Memory B cell (primary cell): ENCODE measurements at regions not wholly inside any gene's neighbourhood (a gene's known extent, or its start where the extent isn't known, plus 50 kb on each side); places are given as distances from the start of the nearest gene placed in this dataset.
"Not testable (repeated sequence)": the region's sequence is repeated elsewhere in the genome, so short reads cannot be mapped to it uniquely, and the experiment has no call there.

Source experiments
- ATAC-seq: fragments of 150-1000 bp; cut with Tn5 transposase; 2 replicates; pipeline ENCODE4 v1.10.0; 2021; ENCODE audit warnings: low read depth, mild to moderate bottlenecking, moderate library complexity
- DNase-seq, 2 donors: peaks; one replicate each; pipeline ENCODE4 v3.0.0; 2022; ENCODE audit warnings: low spot score in 2 of 2
- H3K27ac Mint-ChIP-seq: one replicate; pipeline ENCODE4 v1.8.0; 2022; ENCODE audit warnings: mild to moderate bottlenecking, moderate library complexity, mixed read lengths
- H3K27me3 Mint-ChIP-seq: one replicate; pipeline ENCODE4 v1.8.0; 2022; ENCODE audit warnings: mixed read lengths
- H3K36me3 Mint-ChIP-seq: one replicate; pipeline ENCODE4 v1.8.0; 2022; ENCODE audit warnings: mild to moderate bottlenecking, mixed read lengths
- H3K4me1 Mint-ChIP-seq: one replicate; pipeline ENCODE4 v1.8.0; 2022; ENCODE audit warnings: mixed read lengths
- H3K4me3 Mint-ChIP-seq: one replicate; pipeline ENCODE4 v1.8.0; 2022; ENCODE audit warnings: mild to moderate bottlenecking, moderate library complexity, mixed read lengths
- H3K9me3 Mint-ChIP-seq: one replicate; pipeline ENCODE4 v1.8.0; 2022; ENCODE audit warnings: mixed read lengths

DNA sequence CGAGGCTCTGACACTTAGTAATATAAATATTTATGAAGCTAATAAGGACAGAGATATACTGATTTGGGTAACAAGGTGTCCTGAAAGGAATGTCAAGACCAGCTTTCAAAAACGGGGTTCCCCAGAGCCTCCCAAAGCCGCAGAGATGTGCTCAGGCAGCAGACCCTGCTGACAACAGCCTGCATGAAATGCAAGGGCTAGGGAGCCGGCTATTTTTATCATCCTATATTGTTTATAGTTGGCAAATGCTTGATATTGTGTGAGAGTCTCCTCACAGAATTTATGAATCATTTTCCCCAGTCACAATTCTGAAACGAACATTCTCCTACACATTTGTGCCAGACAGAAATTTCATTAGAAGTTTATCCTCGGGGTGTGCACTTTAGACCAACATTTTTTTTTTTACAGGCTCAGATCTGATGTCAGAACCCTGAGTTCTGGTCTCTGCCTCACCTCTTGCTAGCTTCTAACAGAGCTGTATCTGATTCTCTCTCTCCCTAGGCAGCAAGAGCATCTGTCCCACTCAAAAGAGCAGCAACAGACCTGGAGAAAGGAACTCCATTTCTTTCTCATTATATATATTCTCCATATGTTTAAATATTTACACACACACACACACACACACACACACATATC, 302.3 kb upstream of the PLD5 start:
- peaks cover 5% of the 10 kb centered on the region for H3K36me3 Mint-ChIP-seq

DNA sequence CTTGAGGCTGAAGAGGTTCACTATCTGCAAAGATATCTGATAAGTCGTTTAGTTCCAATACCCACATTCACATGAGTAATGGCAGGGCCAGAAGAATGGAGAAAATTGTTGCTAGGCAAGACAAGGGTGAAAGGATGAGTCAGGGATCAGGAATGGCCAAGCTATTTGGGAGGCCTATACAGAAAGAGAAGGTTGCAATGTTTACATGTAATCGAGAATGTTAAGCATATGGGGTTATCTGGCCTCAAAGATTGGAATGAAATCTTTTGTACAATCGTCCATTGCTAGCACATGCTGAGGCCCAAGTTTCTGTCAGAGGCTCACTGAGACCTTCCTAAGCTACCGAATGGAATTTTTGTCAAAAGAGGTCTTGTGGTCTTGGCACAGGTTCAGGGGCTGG, 299.9 kb upstream of the PLD5 start:
- Mint-ChIP-seq H3K27me3 (peaks cover 5% of the 10 kb centered on the region), H3K27ac (no peak overlapping the region), H3K4me3 (no peak overlapping the region), H3K4me1 (no peaks in the 10 kb centered on the region), H3K9me3 (no peaks in the 10 kb centered on the region), H3K36me3 (peaks cover 2% of the 10 kb centered on the region)
- ATAC-seq = no peak
- DNase-seq = no peak

More for the DNA sequence above, 302.3 kb upstream of the PLD5 start:
- Mint-ChIP-seq H3K27me3 (peaks cover 10% of the 10 kb centered on the region), H3K9me3 (peaks cover 7% of the 10 kb centered on the region), H3K4me1 (no peaks in the 10 kb centered on the region), H3K27ac (no peak overlapping the region), H3K4me3 (no peak overlapping the region)
- DNase-seq (no peak), ATAC-seq (no peak)

DNA sequence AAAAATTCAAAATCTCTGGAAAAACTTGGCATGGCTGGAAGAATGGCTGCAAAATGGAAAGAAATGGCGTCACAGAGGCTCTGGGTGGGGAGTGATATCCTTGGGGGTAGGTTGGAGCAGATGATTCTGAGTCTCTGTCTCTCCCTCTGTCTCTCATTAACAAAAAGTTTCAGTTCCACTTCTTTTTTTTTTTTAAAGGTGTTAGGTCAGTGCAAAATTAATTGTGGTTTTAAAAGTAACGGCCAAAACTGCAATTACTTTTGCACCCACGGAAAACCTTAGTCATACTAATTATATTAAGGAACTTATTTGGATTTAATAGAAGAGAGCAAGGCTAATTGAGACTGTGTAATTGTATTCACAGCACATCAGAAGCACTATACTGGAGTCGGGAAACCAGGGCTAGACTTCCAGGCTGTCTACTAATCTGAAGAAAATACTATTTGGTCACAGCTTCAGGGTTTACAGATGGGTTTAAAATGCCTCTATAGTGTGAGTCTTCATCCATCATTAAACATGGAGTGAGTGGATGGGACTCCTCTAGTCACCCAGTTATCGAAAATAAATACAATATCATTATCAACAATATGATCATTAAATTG, 289.1 kb upstream of the PLD5 start:
- peak overlapping the region; percentile 72 for H3K4me3 Mint-ChIP-seq
- peaks cover 6% of the 10 kb centered on the region for H3K4me1 Mint-ChIP-seq
- no peak overlapping the region for H3K27ac Mint-ChIP-seq
- ATAC-seq = peak; percentile 38
- H3K9me3 Mint-ChIP-seq = no peaks in the 10 kb centered on the region
- peaks cover 2% of the 10 kb centered on the region for H3K36me3 Mint-ChIP-seq
- no peak for DNase-seq
- H3K27me3 Mint-ChIP-seq = peaks cover 2% of the 10 kb centered on the region

DNA sequence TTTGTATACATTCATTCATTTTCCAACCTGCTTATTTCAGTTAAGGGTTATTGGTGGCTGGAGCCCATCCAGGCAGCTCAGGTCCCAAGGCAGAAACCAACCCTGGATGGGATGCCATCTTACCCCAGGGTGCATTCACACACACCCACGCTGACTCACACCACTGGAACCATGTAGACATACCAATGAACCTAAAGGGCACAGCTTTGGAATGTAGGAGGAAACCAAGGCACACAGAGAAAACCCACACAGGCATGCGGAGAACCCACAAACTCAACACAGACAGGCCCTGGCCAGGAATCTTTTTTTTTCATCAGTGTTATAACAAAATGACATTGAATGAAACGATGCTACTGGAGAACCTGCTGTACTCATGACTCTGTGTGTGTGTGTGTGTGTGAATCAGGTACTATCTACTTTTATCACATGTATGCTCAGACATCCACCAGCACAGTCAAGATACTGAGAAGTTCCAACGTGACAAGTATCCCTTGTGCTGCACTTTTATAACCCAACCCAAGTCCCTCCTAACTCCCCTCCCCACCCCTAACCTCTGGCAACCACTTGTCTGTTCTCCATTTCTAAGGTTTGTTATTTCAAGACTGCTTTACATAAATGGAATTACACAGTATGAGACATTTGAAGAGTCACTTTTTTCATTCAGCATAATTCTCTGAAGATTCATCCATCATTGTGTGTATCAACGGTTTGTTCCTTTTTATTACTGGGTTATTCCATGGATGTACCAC, 286.8 kb upstream of the PLD5 start:
- H3K4me1 Mint-ChIP-seq = peaks cover 6% of the 10 kb centered on the region
- H3K4me3 Mint-ChIP-seq = no peak overlapping the region
- H3K27ac Mint-ChIP-seq = no peak overlapping the region
- DNase-seq = no peak
- H3K27me3 Mint-ChIP-seq = peaks cover 2% of the 10 kb centered on the region
- no peak for ATAC-seq
- peaks cover 2% of the 10 kb centered on the region for H3K36me3 Mint-ChIP-seq
- no peaks in the 10 kb centered on the region for H3K9me3 Mint-ChIP-seq

DNA sequence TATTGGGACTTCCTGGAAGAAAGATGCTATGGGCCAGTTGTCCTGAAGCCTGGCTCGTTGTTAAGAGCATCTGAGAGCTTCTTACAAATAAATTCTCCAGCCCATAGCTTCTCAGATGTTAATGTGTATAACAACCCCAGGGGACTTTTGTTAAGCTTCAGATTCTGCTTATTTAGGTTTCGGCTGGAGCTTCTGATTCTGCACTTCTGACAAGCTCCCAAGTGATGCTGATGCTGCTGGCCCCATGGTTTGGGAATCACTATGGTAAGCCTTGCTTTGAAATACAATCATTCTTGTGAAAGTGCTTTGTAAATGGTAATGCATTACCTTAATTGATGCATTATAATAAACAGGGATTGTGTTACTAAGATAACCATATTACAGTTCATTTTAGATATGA, 281.8 kb upstream of the PLD5 start:
- Mint-ChIP-seq H3K36me3 (no peaks in the 10 kb centered on the region), H3K4me1 (no peaks in the 10 kb centered on the region), H3K4me3 (no peak overlapping the region), H3K27me3 (peaks cover 3% of the 10 kb centered on the region), H3K9me3 (no peaks in the 10 kb centered on the region), H3K27ac (no peak overlapping the region)
- ATAC-seq (no peak), DNase-seq (no peak)

DNA sequence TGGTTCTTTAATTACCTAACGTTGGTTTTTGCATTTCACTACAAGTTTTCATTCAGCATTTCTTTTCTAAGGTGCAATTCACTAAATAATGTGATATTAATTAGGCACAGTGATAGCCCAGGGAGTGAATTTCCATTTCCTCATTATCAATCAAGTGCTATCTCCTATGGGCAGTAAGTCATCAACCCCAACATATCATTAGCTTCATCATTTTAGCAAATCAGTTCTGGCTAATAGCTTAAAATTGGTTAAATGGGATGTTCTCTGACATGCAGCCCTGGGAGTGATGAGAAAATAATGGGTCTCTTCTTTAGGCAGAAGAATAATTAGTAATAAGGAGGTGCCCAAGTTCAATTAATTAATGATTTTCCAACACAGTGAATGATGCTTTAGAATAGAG, 280.9 kb upstream of the PLD5 start:
- H3K36me3 Mint-ChIP-seq, DNase-seq, H3K4me3 Mint-ChIP-seq, H3K27me3 Mint-ChIP-seq, ATAC-seq, H3K9me3 Mint-ChIP-seq, H3K27ac Mint-ChIP-seq, H3K4me1 Mint-ChIP-seq: not testable (repeated sequence)

DNA sequence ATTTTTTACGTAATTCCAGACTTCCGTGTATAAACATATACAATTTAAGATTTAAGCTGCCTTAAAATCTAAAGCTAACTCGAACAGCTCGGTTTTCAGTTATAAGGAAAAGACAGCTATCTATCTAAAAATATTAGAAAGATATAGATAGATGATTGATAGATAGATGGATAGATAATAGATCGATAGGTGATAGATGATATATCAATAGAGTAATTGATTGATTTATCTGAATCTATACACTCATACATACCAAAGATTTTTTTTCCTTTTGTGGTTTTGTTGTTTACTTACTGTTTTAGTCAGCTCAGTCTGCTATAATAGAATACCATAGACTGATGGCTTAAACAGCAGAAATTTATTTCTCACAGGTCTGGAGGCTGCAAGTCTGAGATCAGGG, 278.5 kb upstream of the PLD5 start:
- Mint-ChIP-seq H3K27me3 (peaks cover 3% of the 10 kb centered on the region), H3K4me3 (no peak overlapping the region), H3K4me1 (no peaks in the 10 kb centered on the region), H3K9me3 (no peaks in the 10 kb centered on the region), H3K27ac (no peak overlapping the region), H3K36me3 (no peaks in the 10 kb centered on the region)
- DNase-seq (no peak), ATAC-seq (no peak)

DNA sequence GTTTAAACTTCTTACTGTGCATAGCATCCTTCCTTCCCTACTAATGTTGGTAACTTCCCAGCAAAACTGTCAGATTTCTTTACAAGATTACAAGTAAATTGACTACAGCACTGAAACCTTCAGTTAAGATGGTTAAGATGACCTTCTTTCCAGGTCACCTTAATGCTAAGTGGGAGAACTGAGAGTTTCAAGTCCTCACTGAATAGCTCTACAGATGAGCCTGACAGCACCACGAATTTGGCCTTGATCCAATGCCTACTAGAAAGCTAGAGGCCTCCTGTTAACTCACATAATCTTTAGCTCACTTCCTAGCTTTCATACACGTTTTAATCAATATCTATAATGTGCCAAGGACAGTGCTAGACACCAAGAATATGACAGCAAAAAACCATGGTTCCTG, 276.0 kb upstream of the PLD5 start:
- H3K36me3 Mint-ChIP-seq = no peaks in the 10 kb centered on the region
- peaks cover 2% of the 10 kb centered on the region for H3K9me3 Mint-ChIP-seq
- H3K4me3 Mint-ChIP-seq = no peak overlapping the region
- no peaks in the 10 kb centered on the region for H3K4me1 Mint-ChIP-seq
- no peak for DNase-seq
- H3K27me3 Mint-ChIP-seq = peaks cover 4% of the 10 kb centered on the region
- no peak for ATAC-seq
- H3K27ac Mint-ChIP-seq = no peak overlapping the region

DNA sequence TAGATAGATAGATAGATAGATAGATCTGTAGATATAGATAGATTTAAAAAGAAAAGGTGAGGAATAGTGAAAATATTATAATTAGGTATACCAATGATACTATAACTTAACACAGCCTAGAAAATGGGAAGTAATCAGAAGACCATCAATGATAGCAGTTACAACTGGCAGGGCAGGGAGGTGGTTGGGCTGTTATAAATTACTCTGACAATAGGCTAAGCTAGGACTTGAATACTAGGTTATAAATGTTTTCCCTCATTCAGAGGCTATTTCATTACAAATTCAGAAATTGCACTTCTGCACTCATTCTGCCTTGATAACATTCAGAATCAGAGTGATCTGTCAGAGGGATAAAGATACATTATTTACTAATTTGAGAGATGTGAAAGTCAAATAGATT, 273.4 kb upstream of the PLD5 start:
- Mint-ChIP-seq H3K36me3 (no peaks in the 10 kb centered on the region), H3K27me3 (peaks cover 4% of the 10 kb centered on the region), H3K4me1 (no peaks in the 10 kb centered on the region), H3K4me3 (no peak overlapping the region), H3K9me3 (peaks cover 4% of the 10 kb centered on the region), H3K27ac (no peak overlapping the region)
- ATAC-seq (no peak), DNase-seq (no peak)

DNA sequence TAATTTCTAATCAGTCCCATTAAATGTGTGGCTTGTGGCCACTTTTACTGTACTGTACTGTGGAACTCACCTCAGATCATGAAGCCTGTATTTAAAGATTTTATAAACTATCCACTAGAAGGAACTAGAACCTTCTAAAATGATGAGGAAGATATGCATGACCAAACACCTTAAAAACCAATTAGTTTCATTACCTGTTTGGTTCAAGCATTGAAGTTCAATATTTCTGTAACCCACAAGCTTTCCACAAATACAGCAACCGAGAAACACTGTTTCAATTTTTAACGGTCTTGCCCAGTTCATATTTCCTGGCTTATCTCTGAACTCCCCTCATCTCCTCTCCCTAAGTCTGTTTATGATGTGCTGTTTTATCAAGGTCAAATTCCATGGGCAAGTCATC, 264.3 kb upstream of the PLD5 start:
- peak in 1 of 2 donors; percentile 21 for DNase-seq
- peak; percentile 70 for ATAC-seq
- Mint-ChIP-seq H3K4me1 (peaks cover 40% of the 10 kb centered on the region), H3K4me3 (peak overlapping the region; percentile 30), H3K27me3 (no peaks in the 10 kb centered on the region), H3K27ac (peak overlapping the region; percentile 68), H3K9me3 (peaks cover 9% of the 10 kb centered on the region), H3K36me3 (peaks cover 8% of the 10 kb centered on the region)

DNA sequence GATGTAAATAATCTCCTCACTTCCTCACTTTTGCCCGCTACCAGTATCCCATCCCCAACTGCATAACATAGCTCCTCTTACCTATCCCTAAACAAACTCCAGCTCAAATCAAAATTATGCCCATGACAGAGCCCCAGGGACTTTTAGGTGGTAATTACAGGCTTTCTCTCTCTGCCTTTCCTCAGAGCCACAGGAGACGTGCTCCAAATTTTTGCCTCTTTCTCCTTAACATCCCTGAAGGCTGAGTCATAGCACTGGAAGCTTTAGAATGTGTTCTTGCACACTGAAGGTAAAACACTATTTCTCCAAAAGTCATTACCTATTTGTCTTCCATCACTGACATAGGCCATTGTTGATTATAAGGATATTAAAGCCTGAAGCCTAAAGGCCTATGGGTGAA, 263.5 kb upstream of the PLD5 start:
- DNase-seq (no peak), ATAC-seq (no peak)
- H3K36me3 Mint-ChIP-seq = peaks cover 8% of the 10 kb centered on the region
- peaks cover 40% of the 10 kb centered on the region for H3K4me1 Mint-ChIP-seq
- no peaks in the 10 kb centered on the region for H3K27me3 Mint-ChIP-seq
- peaks cover 9% of the 10 kb centered on the region for H3K9me3 Mint-ChIP-seq
- H3K27ac Mint-ChIP-seq = peak overlapping the region; percentile 18
- no peak overlapping the region for H3K4me3 Mint-ChIP-seq

DNA sequence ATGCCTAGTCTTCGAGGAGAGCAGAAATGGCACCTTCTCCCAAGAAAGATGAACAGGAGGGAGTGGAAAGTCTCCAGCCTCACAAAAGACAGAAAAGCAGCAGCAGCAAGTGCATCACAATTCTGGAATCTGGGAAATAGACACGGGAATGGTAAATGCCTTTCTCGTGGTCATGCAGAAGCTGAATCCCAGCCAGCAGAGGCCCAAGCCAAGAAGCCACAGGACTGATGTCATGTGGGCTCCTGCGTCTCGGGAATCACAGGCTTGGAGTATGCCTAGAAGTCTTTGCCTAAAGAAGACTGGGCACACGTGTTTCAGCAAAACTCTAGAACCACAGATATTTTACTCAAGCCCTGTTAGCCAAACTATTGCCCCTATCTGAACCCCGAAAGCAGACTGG, 260.3 kb upstream of the PLD5 start:
- H3K27ac Mint-ChIP-seq = peak overlapping the region; percentile 94

DNA sequence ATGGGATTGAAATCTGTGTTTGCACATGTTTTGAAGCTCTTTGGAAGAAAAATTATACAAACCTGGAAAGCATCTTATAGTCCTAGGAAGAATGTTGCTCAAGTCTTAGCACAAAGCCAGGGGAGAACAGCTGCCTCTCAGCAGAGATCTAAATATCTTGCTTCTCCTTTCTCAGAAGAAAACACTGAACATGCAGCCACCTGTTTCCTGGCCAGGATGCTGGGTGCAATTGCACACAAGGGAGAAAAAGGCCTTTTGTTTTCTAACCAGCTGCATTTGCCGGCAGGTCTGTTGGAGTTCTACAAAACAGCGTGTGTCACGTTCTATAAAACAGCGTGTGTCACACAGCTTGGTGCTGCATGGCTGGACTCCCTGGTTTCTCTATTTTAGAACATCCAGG, 259.6 kb upstream of the PLD5 start:
- peak; percentile 82 for ATAC-seq
- H3K36me3 Mint-ChIP-seq = peaks cover 3% of the 10 kb centered on the region
- peaks cover 5% of the 10 kb centered on the region for H3K9me3 Mint-ChIP-seq
- peak; percentile 23 to 33 for DNase-seq
- H3K27me3 Mint-ChIP-seq = no peaks in the 10 kb centered on the region
- H3K4me3 Mint-ChIP-seq = peak overlapping the region; percentile 55
- peak overlapping the region; percentile 94 for H3K27ac Mint-ChIP-seq
- peaks cover 29% of the 10 kb centered on the region for H3K4me1 Mint-ChIP-seq

More for the DNA sequence above, 260.3 kb upstream of the PLD5 start:
- DNase-seq = no peak
- Mint-ChIP-seq H3K27me3 (no peaks in the 10 kb centered on the region), H3K36me3 (peaks cover 3% of the 10 kb centered on the region), H3K4me1 (peaks cover 34% of the 10 kb centered on the region), H3K9me3 (peaks cover 5% of the 10 kb centered on the region), H3K4me3 (peak overlapping the region; percentile 55)
- ATAC-seq = no peak

DNA sequence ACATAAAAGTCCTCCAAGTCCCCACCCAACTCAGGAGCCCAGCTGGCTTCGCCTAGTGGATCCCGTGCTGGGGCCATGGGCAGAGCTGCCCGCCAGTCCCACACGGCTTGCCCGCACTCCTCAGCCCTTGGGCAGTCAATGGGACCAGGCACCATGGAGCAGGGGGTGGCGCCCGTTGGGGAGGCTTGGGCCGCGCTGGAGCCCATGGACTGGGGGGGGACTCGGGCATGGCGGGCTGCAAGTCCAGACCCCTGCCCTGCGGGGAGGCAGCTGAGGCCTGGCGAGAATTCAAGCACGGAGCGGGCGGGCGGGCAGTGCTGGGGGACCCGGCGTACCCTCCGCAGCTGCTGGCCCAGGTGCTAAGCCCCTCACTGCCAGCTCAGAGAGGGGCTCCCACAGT, 249.8 kb upstream of the PLD5 start:
- Mint-ChIP-seq H3K4me1 (peaks cover 2% of the 10 kb centered on the region), H3K27ac (no peak overlapping the region), H3K4me3 (no peak overlapping the region), H3K9me3 (peaks cover 2% of the 10 kb centered on the region), H3K27me3 (no peaks in the 10 kb centered on the region), H3K36me3 (no peaks in the 10 kb centered on the region)
- ATAC-seq (no peak), DNase-seq (no peak)
